ENCODE measurements at regions not wholly inside any gene's neighbourhood (a gene's known extent, or its start where the extent isn't known, plus 50 kb on each side); places are given as distances from the start of the nearest gene placed in this dataset.

GRCh38 chr10:4191354-4191753 is 406.3 kb upstream of the KLF6 start:
- no peaks in the 10 kb centered on the region for H3K36me3 ChIP-seq (ENCODE audit: control insufficient read depth, insufficient read depth, low read length)
- H3K4me3 ChIP-seq (ENCODE audit: low read depth, low read length) = no peak overlapping the region
- Mint-ChIP-seq H3K27me3 (ENCODE audit: insufficient read depth, unreplicated experiment) (peaks cover 2% of the 10 kb centered on the region), H3K36me3 (ENCODE audit: insufficient read depth, unreplicated experiment) (no peaks in the 10 kb centered on the region), H3K4me1 (ENCODE audit: low read depth, unreplicated experiment) (no peaks in the 10 kb centered on the region), H3K9me3 (ENCODE audit: unreplicated experiment) (no peaks in the 10 kb centered on the region), H3K27ac (ENCODE audit: unreplicated experiment) (no peak overlapping the region), H3K4me3 (ENCODE audit: unreplicated experiment) (no peak overlapping the region)
- DNase-seq = no peak
- H3K27me3 ChIP-seq (replicated peaks; ENCODE audit: control insufficient read depth, insufficient read depth, low read length) = no peaks in the 10 kb centered on the region
- intact Hi-C loops (cut with micrococcal nuclease; ENCODE audit: unreplicated experiment) = no loop called here
- no peaks in the 10 kb centered on the region for H3K4me1 ChIP-seq
- no peaks in the 10 kb centered on the region for H3K9me3 ChIP-seq
- POLR2A ChIA-PET = no interaction called here
- CTCF ChIA-PET = no interaction called here
- TF ChIP-seq CTCF (IDR thresholded peaks at IDR 0.05; ENCODE audit: insufficient read depth in 1 of 2, low read depth in 1 of 2, low read length in 1 of 2, severe bottlenecking in 1 of 2, unreplicated experiment in 1 of 2) = no peak
- no TSS peak for BruUV-seq (replicated peaks)

- BruUV-seq (replicated peaks) = no TSS peak
- POLR2A ChIA-PET = no interaction called here
These were observed 405.9 kb upstream of the KLF6 start for GRCh38 chr10:4190876-4191275.

DNA sequence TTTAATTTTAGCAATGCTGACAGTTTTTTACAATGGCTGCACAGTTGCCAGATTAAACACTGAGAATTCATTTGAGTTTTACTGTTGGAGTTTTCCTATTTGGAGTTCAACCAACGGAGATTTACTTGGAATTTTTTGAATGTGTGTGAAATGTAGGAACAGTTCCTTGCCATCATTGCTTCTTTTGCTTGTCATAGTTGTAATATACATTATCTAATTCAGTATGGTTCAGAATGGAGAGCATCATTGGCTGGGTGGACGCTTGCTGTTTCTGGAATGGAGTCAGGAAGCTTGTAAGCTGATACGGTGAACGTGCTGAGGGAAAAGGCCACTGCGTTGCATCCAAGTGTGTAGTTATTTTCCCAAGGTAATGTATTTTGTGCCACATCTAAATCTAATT is 404.3 kb upstream of the KLF6 start:
- Mint-ChIP-seq H3K27me3 (ENCODE audit: insufficient read depth, unreplicated experiment) (peaks cover 2% of the 10 kb centered on the region), H3K27ac (ENCODE audit: unreplicated experiment) (no peak overlapping the region), H3K4me3 (ENCODE audit: unreplicated experiment) (no peak overlapping the region), H3K36me3 (ENCODE audit: insufficient read depth, unreplicated experiment) (no peaks in the 10 kb centered on the region), H3K9me3 (ENCODE audit: unreplicated experiment) (no peaks in the 10 kb centered on the region), H3K4me1 (ENCODE audit: low read depth, unreplicated experiment) (no peaks in the 10 kb centered on the region)
- ChIA-PET CTCF (interaction anchor here (1.1 kb wide), 1 partner anchor 468 kb away, joined by 4 read pairs; no protein-coding TSS in a partner anchor), POLR2A (no interaction called here)
- Histone ChIP-seq H3K36me3 (ENCODE audit: control insufficient read depth, insufficient read depth, low read length) (no peaks in the 10 kb centered on the region), H3K9me3 (no peaks in the 10 kb centered on the region), H3K4me3 (ENCODE audit: low read depth, low read length) (no peak overlapping the region), H3K27me3 (replicated peaks; ENCODE audit: control insufficient read depth, insufficient read depth, low read length) (no peaks in the 10 kb centered on the region), H3K4me1 (no peaks in the 10 kb centered on the region)
- DNase-seq = no peak
- no peak for TF ChIP-seq CTCF (IDR thresholded peaks at IDR 0.05; ENCODE audit: insufficient read depth in 1 of 2, low read depth in 1 of 2, low read length in 1 of 2, severe bottlenecking in 1 of 2, unreplicated experiment in 1 of 2)
- intact Hi-C loops (cut with micrococcal nuclease; ENCODE audit: unreplicated experiment) = no loop called here
- BruUV-seq (replicated peaks) = no TSS peak

More at GRCh38 chr10:4190876-4191275, 405.9 kb upstream of the KLF6 start:
- Histone ChIP-seq H3K36me3 (ENCODE audit: control insufficient read depth, insufficient read depth, low read length) (no peaks in the 10 kb centered on the region), H3K4me1 (no peaks in the 10 kb centered on the region), H3K4me3 (ENCODE audit: low read depth, low read length) (no peak overlapping the region), H3K9me3 (no peaks in the 10 kb centered on the region), H3K27me3 (replicated peaks; ENCODE audit: control insufficient read depth, insufficient read depth, low read length) (no peaks in the 10 kb centered on the region)
- intact Hi-C loops (cut with micrococcal nuclease; ENCODE audit: unreplicated experiment) = no loop called here
- DNase-seq = no peak
- Mint-ChIP-seq H3K4me1 (ENCODE audit: low read depth, unreplicated experiment) (no peaks in the 10 kb centered on the region), H3K27ac (ENCODE audit: unreplicated experiment) (no peak overlapping the region), H3K36me3 (ENCODE audit: insufficient read depth, unreplicated experiment) (no peaks in the 10 kb centered on the region), H3K27me3 (ENCODE audit: insufficient read depth, unreplicated experiment) (peaks cover 2% of the 10 kb centered on the region), H3K4me3 (ENCODE audit: unreplicated experiment) (no peak overlapping the region), H3K9me3 (ENCODE audit: unreplicated experiment) (no peaks in the 10 kb centered on the region)
- CTCF ChIA-PET = no interaction called here
- TF ChIP-seq CTCF (IDR thresholded peaks at IDR 0.05; ENCODE audit: insufficient read depth in 1 of 2, low read depth in 1 of 2, low read length in 1 of 2, severe bottlenecking in 1 of 2, unreplicated experiment in 1 of 2) = no peak
